ENCODE measurements at regions not wholly inside any gene's neighbourhood (a gene's known extent, or its start where the extent isn't known, plus 50 kb on each side); places are given as distances from the start of the nearest gene placed in this dataset.
"Not testable (repeated sequence)": the region's sequence is repeated elsewhere in the genome, so short reads cannot be mapped to it uniquely, and the experiment has no call there.

GRCh38 chrX:56462389-56462788, 101.0 kb upstream of the UBQLN2 start:
- no peaks in the 10 kb centered on the region for H3K4me1 ChIP-seq
- no peak overlapping the region for H3K4me3 ChIP-seq
- no peak overlapping the region for H3K27ac ChIP-seq
- no peak for DNase-seq
- H3K36me3 ChIP-seq = no peaks in the 10 kb centered on the region
- no peaks in the 10 kb centered on the region for H3K9me3 ChIP-seq
- no peaks in the 10 kb centered on the region for H3K27me3 ChIP-seq
- TF ChIP-seq POLR2A (IDR thresholded peaks at IDR 0.05) = no peak
- peak in 1 of 6 experiments; percentile 22 for TF ChIP-seq CTCF (IDR thresholded peaks at IDR 0.05)

GRCh38 chrX:56468441-56468840, 95.0 kb upstream of the UBQLN2 start:
- H3K27me3 ChIP-seq = no peaks in the 10 kb centered on the region
- no peaks in the 10 kb centered on the region for H3K36me3 ChIP-seq
- no peaks in the 10 kb centered on the region for H3K4me1 ChIP-seq
- H3K4me3 ChIP-seq = no peak overlapping the region
- H3K9me3 ChIP-seq = no peaks in the 10 kb centered on the region
- no peak for TF ChIP-seq CTCF (IDR thresholded peaks at IDR 0.05)
- no peak for TF ChIP-seq POLR2A (IDR thresholded peaks at IDR 0.05)
- H3K27ac ChIP-seq = no peak overlapping the region
- no peak for DNase-seq

- H3K9me3 ChIP-seq, H3K27ac ChIP-seq, H3K36me3 ChIP-seq, H3K4me3 ChIP-seq, H3K4me1 ChIP-seq, DNase-seq, H3K27me3 ChIP-seq: not testable (repeated sequence)
Measured at GRCh38 chrX:56494923-56495322, 68.5 kb upstream of the UBQLN2 start.

- no peak for DNase-seq
- Histone ChIP-seq H3K9me3 (peaks cover 0 to 4% (median 0%) of the 10 kb centered on the region in 4 donors), H3K36me3 (no peaks in the 10 kb centered on the region), H3K4me1 (no peaks in the 10 kb centered on the region), H3K27me3 (no peaks in the 10 kb centered on the region), H3K27ac (no peak overlapping the region), H3K4me3 (no peak overlapping the region)
- TF ChIP-seq POLR2A (IDR thresholded peaks at IDR 0.05) = no peak
- TF ChIP-seq CTCF (IDR thresholded peaks at IDR 0.05) = no peak
Measured at GRCh38 chrX:56498756-56499155, 64.7 kb upstream of the UBQLN2 start.

GRCh38 chrX:56499372-56499771, 64.1 kb upstream of the UBQLN2 start:
- H3K36me3 ChIP-seq = no peaks in the 10 kb centered on the region

More at GRCh38 chrX:56499372-56499771, 64.1 kb upstream of the UBQLN2 start:
- TF ChIP-seq POLR2A (IDR thresholded peaks at IDR 0.05) (no peak), CTCF (IDR thresholded peaks at IDR 0.05) (no peak)
- Histone ChIP-seq H3K27ac (no peak overlapping the region), H3K4me3 (no peak overlapping the region), H3K27me3 (no peaks in the 10 kb centered on the region), H3K9me3 (peaks cover 0 to 4% (median 0%) of the 10 kb centered on the region in 4 donors), H3K4me1 (no peaks in the 10 kb centered on the region)
- no peak for DNase-seq

Measured in Peyer's patch (tissue), 4 donors.